ENCODE measurements at regions not wholly inside any gene's neighbourhood (a gene's known extent, or its start where the extent isn't known, plus 50 kb on each side); places are given as distances from the start of the nearest gene placed in this dataset.
"Not testable (repeated sequence)": the region's sequence is repeated elsewhere in the genome, so short reads cannot be mapped to it uniquely, and the experiment has no call there.

DNA sequence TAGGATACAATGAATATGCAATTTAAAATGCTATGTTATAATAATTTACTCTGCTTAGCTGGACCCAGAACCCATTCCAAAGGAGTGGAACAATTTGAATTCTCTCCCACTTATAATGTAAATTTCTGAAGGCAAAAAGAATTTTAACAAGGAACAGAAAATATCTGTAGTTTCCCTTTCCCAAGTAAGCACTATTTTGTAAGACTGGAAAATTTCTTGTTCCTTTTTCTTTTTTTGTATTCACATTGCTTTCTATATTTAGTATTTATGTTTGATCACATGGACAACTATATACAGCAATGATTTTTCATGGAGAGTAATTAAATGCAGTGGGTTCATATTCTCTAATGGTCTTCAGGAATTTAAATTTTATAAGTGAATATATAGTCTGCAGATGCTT, 127.4 kb downstream of the GPR85 start:
- Histone ChIP-seq H3K27ac (no peak overlapping the region), H3K9ac (no peak overlapping the region), H3K4me2 (no peak overlapping the region), H4K20me1 (ENCODE audit: low read depth) (no peaks in the 10 kb centered on the region), H3K79me2 (ENCODE audit: low read depth) (no peaks in the 10 kb centered on the region), H3F3A (ENCODE audit: low read depth) (no peaks in the 10 kb centered on the region), H3K4me1 (no peaks in the 10 kb centered on the region), H3K27me3 (no peaks in the 10 kb centered on the region), H3K36me3 (no peaks in the 10 kb centered on the region), H2AFZ (replicated peaks) (no peak overlapping the region), H3K9me3 (ENCODE audit: low read depth) (no peaks in the 10 kb centered on the region), H3K4me3 (no peak overlapping the region)
- H3K27ac Mint-ChIP-seq = no peak overlapping the region
- H3K4me1 Mint-ChIP-seq = no peaks in the 10 kb centered on the region
- no peak overlapping the region for H3K4me3 Mint-ChIP-seq
- DNase-seq (ENCODE audit: low spot score) = no peak
- H3K9me3 Mint-ChIP-seq = no peaks in the 10 kb centered on the region
- H3K27me3 Mint-ChIP-seq (ENCODE audit: insufficient read depth, low read depth) = no peaks in the 10 kb centered on the region
- no peaks in the 10 kb centered on the region for H3K36me3 Mint-ChIP-seq
- TF ChIP-seq, protein P1, sequence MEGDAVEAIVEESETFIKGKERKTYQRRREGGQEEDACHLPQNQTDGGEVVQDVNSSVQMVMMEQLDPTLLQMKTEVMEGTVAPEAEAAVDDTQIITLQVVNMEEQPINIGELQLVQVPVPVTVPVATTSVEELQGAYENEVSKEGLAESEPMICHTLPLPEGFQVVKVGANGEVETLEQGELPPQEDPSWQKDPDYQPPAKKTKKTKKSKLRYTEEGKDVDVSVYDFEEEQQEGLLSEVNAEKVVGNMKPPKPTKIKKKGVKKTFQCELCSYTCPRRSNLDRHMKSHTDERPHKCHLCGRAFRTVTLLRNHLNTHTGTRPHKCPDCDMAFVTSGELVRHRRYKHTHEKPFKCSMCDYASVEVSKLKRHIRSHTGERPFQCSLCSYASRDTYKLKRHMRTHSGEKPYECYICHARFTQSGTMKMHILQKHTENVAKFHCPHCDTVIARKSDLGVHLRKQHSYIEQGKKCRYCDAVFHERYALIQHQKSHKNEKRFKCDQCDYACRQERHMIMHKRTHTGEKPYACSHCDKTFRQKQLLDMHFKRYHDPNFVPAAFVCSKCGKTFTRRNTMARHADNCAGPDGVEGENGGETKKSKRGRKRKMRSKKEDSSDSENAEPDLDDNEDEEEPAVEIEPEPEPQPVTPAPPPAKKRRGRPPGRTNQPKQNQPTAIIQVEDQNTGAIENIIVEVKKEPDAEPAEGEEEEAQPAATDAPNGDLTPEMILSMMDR (IDR thresholded peaks at IDR 0.05) = no peak
- no peak for TF ChIP-seq EZH2 (IDR thresholded peaks at IDR 0.05)
- no peak for TF ChIP-seq EZH2phosphoT487 (IDR thresholded peaks at IDR 0.05)

- no peaks in the 10 kb centered on the region for H3K4me1 ChIP-seq
- no peak overlapping the region for H3K4me2 ChIP-seq
- Mint-ChIP-seq H3K27me3 (ENCODE audit: insufficient read depth, low read depth) (no peaks in the 10 kb centered on the region), H3K27ac (no peak overlapping the region), H3K4me3 (no peak overlapping the region), H3K36me3 (no peaks in the 10 kb centered on the region), H3K4me1 (no peaks in the 10 kb centered on the region), H3K9me3 (no peaks in the 10 kb centered on the region)
- H3K27me3 ChIP-seq = no peaks in the 10 kb centered on the region
- no peak overlapping the region for H3K4me3 ChIP-seq
- H2AFZ ChIP-seq (replicated peaks) = no peak overlapping the region
- no peaks in the 10 kb centered on the region for H3F3A ChIP-seq (ENCODE audit: low read depth)
- H3K79me2 ChIP-seq (ENCODE audit: low read depth) = no peaks in the 10 kb centered on the region
- H3K36me3 ChIP-seq = no peaks in the 10 kb centered on the region
- no peaks in the 10 kb centered on the region for H4K20me1 ChIP-seq (ENCODE audit: low read depth)
- no peak for DNase-seq (ENCODE audit: low spot score)
- H3K9ac ChIP-seq = no peak overlapping the region
- no peak for TF ChIP-seq EZH2 (IDR thresholded peaks at IDR 0.05)
- TF ChIP-seq, protein P1 (IDR thresholded peaks at IDR 0.05) = no peak
- no peak for TF ChIP-seq EZH2phosphoT487 (IDR thresholded peaks at IDR 0.05)
- H3K27ac ChIP-seq = no peak overlapping the region
- H3K9me3 ChIP-seq (ENCODE audit: low read depth) = no peaks in the 10 kb centered on the region
Observed at GRCh38 chr7:112958775-112959174, 127.9 kb downstream of the GPR85 start.

- Mint-ChIP-seq H3K27ac (no peak overlapping the region), H3K36me3 (no peaks in the 10 kb centered on the region), H3K4me3 (no peak overlapping the region), H3K9me3 (no peaks in the 10 kb centered on the region), H3K27me3 (ENCODE audit: insufficient read depth, low read depth) (no peaks in the 10 kb centered on the region), H3K4me1 (no peaks in the 10 kb centered on the region)
- Histone ChIP-seq H3K27me3 (no peaks in the 10 kb centered on the region), H3K4me2 (no peak overlapping the region), H3K4me1 (no peaks in the 10 kb centered on the region), H3K9me3 (ENCODE audit: low read depth) (no peaks in the 10 kb centered on the region), H3K36me3 (no peaks in the 10 kb centered on the region), H2AFZ (replicated peaks) (no peak overlapping the region), H4K20me1 (ENCODE audit: low read depth) (no peaks in the 10 kb centered on the region), H3K4me3 (no peak overlapping the region), H3K79me2 (ENCODE audit: low read depth) (no peaks in the 10 kb centered on the region), H3F3A (ENCODE audit: low read depth) (no peaks in the 10 kb centered on the region), H3K9ac (no peak overlapping the region), H3K27ac (no peak overlapping the region)
- no peak for DNase-seq (ENCODE audit: low spot score)
- TF ChIP-seq, protein P1 (IDR thresholded peaks at IDR 0.05) = no peak
- TF ChIP-seq EZH2 (IDR thresholded peaks at IDR 0.05) (no peak), EZH2phosphoT487 (IDR thresholded peaks at IDR 0.05) (no peak)
Observed at GRCh38 chr7:112957901-112958300, 128.7 kb downstream of the GPR85 start.

- H3K9me3 ChIP-seq (ENCODE audit: low read depth); H4K20me1 ChIP-seq (ENCODE audit: low read depth); H3K36me3 ChIP-seq; H2AFZ ChIP-seq (replicated peaks); H3K9me3 Mint-ChIP-seq; H3K4me1 Mint-ChIP-seq; H3F3A ChIP-seq (ENCODE audit: low read depth); H3K27ac Mint-ChIP-seq; H3K27ac ChIP-seq; H3K4me1 ChIP-seq; H3K79me2 ChIP-seq (ENCODE audit: low read depth); H3K27me3 ChIP-seq; DNase-seq (ENCODE audit: low spot score); H3K36me3 Mint-ChIP-seq; H3K4me2 ChIP-seq; H3K4me3 Mint-ChIP-seq; H3K9ac ChIP-seq; H3K27me3 Mint-ChIP-seq (ENCODE audit: insufficient read depth, low read depth); H3K4me3 ChIP-seq: not testable (repeated sequence)
Observed at GRCh38 chr7:112953031-112953430, 133.6 kb downstream of the GPR85 start.
